ENCODE measurements at regions not wholly inside any gene's neighbourhood (a gene's known extent, or its start where the extent isn't known, plus 50 kb on each side); places are given as distances from the start of the nearest gene placed in this dataset.

DNA sequence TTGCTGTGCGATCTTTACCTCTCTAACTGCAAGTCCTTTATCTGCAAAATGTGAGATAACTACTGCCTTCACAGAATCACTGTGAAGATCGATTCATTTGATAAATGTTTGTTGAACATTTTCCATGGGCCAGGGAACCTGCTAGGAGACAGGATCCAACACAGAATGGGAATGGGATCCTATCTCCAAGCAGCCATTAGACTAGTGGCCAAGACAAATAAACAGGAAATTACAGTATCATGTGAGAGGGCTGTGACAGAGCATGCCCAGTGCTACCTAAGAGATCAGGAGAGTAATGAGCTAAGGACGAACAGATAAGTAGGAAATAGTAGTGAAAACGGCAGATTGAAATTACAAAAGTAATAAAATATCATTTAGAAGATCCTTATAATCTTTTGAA is 105.7 kb downstream of the GRIN2B start:
- TF ChIP-seq, protein P1, sequence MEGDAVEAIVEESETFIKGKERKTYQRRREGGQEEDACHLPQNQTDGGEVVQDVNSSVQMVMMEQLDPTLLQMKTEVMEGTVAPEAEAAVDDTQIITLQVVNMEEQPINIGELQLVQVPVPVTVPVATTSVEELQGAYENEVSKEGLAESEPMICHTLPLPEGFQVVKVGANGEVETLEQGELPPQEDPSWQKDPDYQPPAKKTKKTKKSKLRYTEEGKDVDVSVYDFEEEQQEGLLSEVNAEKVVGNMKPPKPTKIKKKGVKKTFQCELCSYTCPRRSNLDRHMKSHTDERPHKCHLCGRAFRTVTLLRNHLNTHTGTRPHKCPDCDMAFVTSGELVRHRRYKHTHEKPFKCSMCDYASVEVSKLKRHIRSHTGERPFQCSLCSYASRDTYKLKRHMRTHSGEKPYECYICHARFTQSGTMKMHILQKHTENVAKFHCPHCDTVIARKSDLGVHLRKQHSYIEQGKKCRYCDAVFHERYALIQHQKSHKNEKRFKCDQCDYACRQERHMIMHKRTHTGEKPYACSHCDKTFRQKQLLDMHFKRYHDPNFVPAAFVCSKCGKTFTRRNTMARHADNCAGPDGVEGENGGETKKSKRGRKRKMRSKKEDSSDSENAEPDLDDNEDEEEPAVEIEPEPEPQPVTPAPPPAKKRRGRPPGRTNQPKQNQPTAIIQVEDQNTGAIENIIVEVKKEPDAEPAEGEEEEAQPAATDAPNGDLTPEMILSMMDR (IDR thresholded peaks at IDR 0.05; ENCODE audit: control insufficient read depth, extremely low read depth, insufficient read depth) = no peak
- no peak for DNase-seq (ENCODE audit: low read depth)
- H3K4me3 ChIP-seq (ENCODE audit: low read depth, low read length) = no peak overlapping the region

DNA sequence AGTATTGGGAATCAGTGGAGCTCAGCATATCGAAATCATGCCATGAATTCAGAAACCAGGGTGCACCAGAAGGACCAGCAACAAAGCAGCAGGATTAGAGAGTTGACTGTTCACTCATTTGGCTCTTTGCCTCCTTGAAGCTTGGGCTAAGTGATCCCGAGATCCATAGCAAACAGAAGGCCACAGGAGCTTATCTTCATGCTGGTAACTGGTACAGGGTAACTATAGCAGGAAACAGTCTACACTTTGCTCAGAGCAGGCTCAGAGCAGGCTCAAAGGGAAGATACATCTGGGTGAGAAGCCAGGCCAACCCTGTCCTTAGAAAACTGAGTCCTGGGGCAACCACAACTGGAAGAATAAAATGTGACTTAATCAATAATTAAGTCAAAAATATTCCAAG is 111.1 kb downstream of the GRIN2B start:
- TF ChIP-seq, protein P1 (IDR thresholded peaks at IDR 0.05; ENCODE audit: control insufficient read depth, extremely low read depth, insufficient read depth) = no peak

DNA sequence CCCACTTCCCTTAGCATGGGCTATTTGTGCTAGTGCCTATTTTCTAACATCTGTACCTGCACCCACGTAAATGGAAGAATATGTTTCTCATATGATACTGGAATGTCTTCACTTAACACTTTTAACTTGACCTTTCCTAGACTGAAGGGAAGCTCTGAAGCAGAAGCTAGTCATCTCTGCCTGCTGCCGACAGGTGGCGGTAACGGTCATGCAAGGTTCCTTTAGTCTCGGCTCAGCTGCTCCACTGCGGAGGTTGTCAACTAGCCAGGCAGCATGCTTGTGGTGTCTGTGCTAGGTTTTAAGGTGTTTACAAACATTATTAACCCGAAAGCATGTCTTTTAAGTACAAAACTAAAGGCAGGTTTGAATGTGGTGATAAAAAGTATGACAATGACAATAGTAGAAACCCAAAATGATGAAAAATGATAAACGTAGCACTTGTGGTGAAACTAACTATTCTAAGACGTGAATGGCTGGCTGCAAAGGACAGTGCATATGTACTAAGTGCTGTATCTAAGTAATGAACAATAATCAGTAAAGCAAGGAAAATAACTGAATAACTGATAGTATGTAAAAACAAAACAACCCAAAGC is 117.2 kb downstream of the GRIN2B start:
- TF ChIP-seq, protein P1 (IDR thresholded peaks at IDR 0.05; ENCODE audit: control insufficient read depth, extremely low read depth, insufficient read depth) = peak; percentile 97
- peak; percentile 54 for DNase-seq (ENCODE audit: low read depth)
- no peak overlapping the region for H3K4me3 ChIP-seq (ENCODE audit: low read depth, low read length)

More for the DNA sequence above, 111.1 kb downstream of the GRIN2B start:
- DNase-seq (ENCODE audit: low read depth) = no peak
- no peak overlapping the region for H3K4me3 ChIP-seq (ENCODE audit: low read depth, low read length)

DNA sequence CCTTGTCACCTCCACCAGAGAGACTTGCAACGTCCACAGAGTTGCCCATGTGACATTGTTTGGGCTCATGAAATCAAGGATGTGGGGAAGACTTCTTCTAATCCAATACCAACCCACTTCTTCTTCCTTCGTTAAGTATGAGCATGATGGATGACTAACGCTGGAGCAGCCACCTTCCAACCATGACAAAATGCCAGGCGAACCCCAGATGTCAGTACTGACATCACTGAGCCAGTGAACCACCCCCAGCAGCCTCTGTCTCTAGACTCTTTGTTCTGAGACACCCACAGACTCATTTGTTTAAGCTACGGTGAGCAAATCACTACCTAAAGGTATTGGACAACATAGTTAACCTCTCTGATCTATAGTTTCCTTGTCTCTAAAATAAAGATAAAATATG is 123.7 kb downstream of the GRIN2B start:
- TF ChIP-seq, protein P1 (IDR thresholded peaks at IDR 0.05; ENCODE audit: control insufficient read depth, extremely low read depth, insufficient read depth) = no peak
- no peak overlapping the region for H3K4me3 ChIP-seq (ENCODE audit: low read depth, low read length)
- no peak for DNase-seq (ENCODE audit: low read depth)

DNA sequence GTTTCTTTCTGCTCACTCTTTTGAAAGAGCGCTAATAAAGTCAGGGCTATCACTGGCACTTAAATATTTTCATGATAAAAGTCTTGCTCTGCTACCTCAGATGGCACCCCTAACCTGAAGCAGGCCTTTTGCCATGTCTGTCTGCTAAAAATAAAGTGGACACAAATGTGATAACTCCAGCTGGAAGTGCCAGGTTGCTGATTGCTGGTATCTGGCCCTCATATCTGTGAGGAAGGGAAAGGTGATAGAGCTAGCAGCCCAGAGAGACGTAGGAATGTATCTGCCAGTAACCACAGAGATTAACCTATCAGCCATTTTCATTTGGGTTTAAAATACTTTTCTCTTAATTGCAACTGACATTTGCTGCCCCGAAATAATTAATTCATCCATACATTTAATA is 127.9 kb downstream of the GRIN2B start:
- no peak overlapping the region for H3K4me3 ChIP-seq (ENCODE audit: low read depth, low read length)
- TF ChIP-seq, protein P1 (IDR thresholded peaks at IDR 0.05; ENCODE audit: control insufficient read depth, extremely low read depth, insufficient read depth) = no peak
- DNase-seq (ENCODE audit: low read depth) = no peak

DNA sequence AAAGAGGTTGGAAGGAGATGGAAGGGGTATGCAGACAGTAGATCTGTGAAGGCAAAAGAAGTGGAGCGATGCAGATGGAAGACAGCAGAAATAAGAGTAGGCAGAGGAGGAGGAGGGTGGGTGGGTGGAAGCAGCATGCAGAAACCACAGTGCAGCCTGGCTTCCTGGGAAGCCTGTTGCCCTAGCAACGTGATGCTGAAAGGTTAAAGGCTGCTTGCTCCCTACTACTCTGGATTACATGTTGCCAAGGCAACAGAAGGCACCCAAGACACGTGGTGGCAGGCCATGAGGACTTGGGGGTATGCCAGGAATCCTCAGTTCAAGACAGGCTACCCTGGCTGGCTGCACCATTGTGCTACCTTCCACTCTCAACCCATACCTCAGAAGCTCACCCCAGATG is 129.6 kb downstream of the GRIN2B start:
- TF ChIP-seq, protein P1 (IDR thresholded peaks at IDR 0.05; ENCODE audit: control insufficient read depth, extremely low read depth, insufficient read depth) = no peak
- DNase-seq (ENCODE audit: low read depth) = no peak

DNA sequence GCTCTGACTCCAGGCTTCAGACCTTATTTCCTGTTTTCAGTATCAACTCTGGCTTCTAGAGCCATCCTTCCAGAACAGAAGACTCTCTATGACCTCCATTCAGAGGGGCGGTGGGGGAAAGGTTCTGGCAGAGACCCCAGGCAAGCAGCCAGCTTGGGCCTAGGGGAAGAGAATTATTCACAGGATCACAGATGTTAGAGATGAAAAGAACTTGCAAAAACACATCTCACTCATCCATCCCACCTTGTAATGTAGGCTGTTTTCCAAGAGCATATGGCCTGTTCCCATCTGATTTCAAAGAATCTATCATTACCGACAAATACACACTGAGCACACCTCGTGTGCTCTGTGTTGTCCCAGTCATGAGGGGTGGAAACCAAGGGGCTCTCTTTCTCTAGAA is 131.9 kb downstream of the GRIN2B start:
- no peak for DNase-seq (ENCODE audit: low read depth)
- TF ChIP-seq, protein P1 (IDR thresholded peaks at IDR 0.05; ENCODE audit: control insufficient read depth, extremely low read depth, insufficient read depth) = no peak
- H3K4me3 ChIP-seq (ENCODE audit: low read depth, low read length) = no peak overlapping the region

More for the DNA sequence above, 129.6 kb downstream of the GRIN2B start:
- H3K4me3 ChIP-seq (ENCODE audit: low read depth, low read length) = no peak overlapping the region

Data from LNCaP clone FGC (cell line).